ENCODE measurements at regions not wholly inside any gene's neighbourhood (a gene's known extent, or its start where the extent isn't known, plus 50 kb on each side); places are given as distances from the start of the nearest gene placed in this dataset.
"Not testable (repeated sequence)": the region's sequence is repeated elsewhere in the genome, so short reads cannot be mapped to it uniquely, and the experiment has no call there.

GRCh38 chr7:124630395-124630794 is 135.2 kb downstream of the GPR37 start:
- no peaks in the 10 kb centered on the region for H3K4me1 ChIP-seq
- 66 to 74% (median 69%) methylated on average over 3 of the region's 3 CpGs for WGBS, 3 donors
- no peaks in the 10 kb centered on the region for H3K27me3 ChIP-seq (ENCODE audit: insufficient read depth in 3 of 3, low read length in 2 of 3)
- no peaks in the 10 kb centered on the region for H3K9me3 ChIP-seq
- ATAC-seq = no peak
- no peak overlapping the region for H3K4me3 ChIP-seq
- TF ChIP-seq CTCF (IDR thresholded peaks at IDR 0.05) = no peak
- H3K27ac ChIP-seq = no peak overlapping the region
- no peak for DNase-seq
- intact Hi-C loops (cut with DNase I) = loop anchor here in 1 of 2 donors (2.0 kb wide), 1 partner anchor 48 kb away; no protein-coding TSS in a partner anchor
- no peaks in the 10 kb centered on the region for H3K36me3 ChIP-seq (ENCODE audit: insufficient read depth in 1 of 2, low read depth in 1 of 2)

- Histone ChIP-seq H3K4me3 (no peak overlapping the region), H3K36me3 (ENCODE audit: insufficient read depth in 1 of 2, low read depth in 1 of 2) (no peaks in the 10 kb centered on the region), H3K4me1 (no peaks in the 10 kb centered on the region), H3K27me3 (ENCODE audit: insufficient read depth in 3 of 3, low read length in 2 of 3) (no peaks in the 10 kb centered on the region), H3K27ac (no peak overlapping the region), H3K9me3 (no peaks in the 10 kb centered on the region)
- 79 to 89% (median 88%) methylated on average over 1 of the region's 1 CpG for WGBS, 3 donors
- no peak for ATAC-seq
- intact Hi-C loops (cut with DNase I) = no loop called here
- no peak for DNase-seq
- no peak for TF ChIP-seq CTCF (IDR thresholded peaks at IDR 0.05)
Measured at GRCh38 chr7:124618871-124619270, 146.7 kb downstream of the GPR37 start.

- H3K36me3 ChIP-seq (ENCODE audit: insufficient read depth in 1 of 2, low read depth in 1 of 2); H3K9me3 ChIP-seq; H3K4me3 ChIP-seq; ATAC-seq; H3K27ac ChIP-seq; intact Hi-C loops (cut with DNase I); H3K27me3 ChIP-seq (ENCODE audit: insufficient read depth in 3 of 3, low read length in 2 of 3); DNase-seq; H3K4me1 ChIP-seq: not testable (repeated sequence)
- WGBS, 3 donors = 68 to 83% (median 69%) methylated on average over 2 of the region's 2 CpGs
Measured at GRCh38 chr7:124618051-124618450, 147.5 kb downstream of the GPR37 start.

- 76 to 81% (median 76%) methylated on average over 1 of the region's 1 CpG for WGBS, 3 donors
- DNase-seq = no peak
- Histone ChIP-seq H3K36me3 (ENCODE audit: insufficient read depth in 1 of 2, low read depth in 1 of 2) (no peaks in the 10 kb centered on the region), H3K4me3 (no peak overlapping the region), H3K4me1 (no peaks in the 10 kb centered on the region), H3K27ac (no peak overlapping the region), H3K9me3 (no peaks in the 10 kb centered on the region), H3K27me3 (ENCODE audit: insufficient read depth in 3 of 3, low read length in 2 of 3) (no peaks in the 10 kb centered on the region)
- no peak for ATAC-seq
- intact Hi-C loops (cut with DNase I) = no loop called here
- no peak for TF ChIP-seq CTCF (IDR thresholded peaks at IDR 0.05)
Measured at GRCh38 chr7:124603066-124603465, 162.5 kb downstream of the GPR37 start.

- Histone ChIP-seq H3K27me3 (ENCODE audit: insufficient read depth in 3 of 3, low read length in 2 of 3) (no peaks in the 10 kb centered on the region), H3K4me3 (no peak overlapping the region), H3K9me3 (no peaks in the 10 kb centered on the region), H3K4me1 (no peaks in the 10 kb centered on the region), H3K27ac (no peak overlapping the region), H3K36me3 (ENCODE audit: insufficient read depth in 1 of 2, low read depth in 1 of 2) (no peaks in the 10 kb centered on the region)
- TF ChIP-seq CTCF (IDR thresholded peaks at IDR 0.05) = no peak
- intact Hi-C loops (cut with DNase I) = no loop called here
- ATAC-seq (no peak), DNase-seq (no peak)
Measured at GRCh38 chr7:124597509-124597908, 168.1 kb downstream of the GPR37 start.

Data from psoas muscle (tissue), 7 donors.